ENCODE measurements at regions not wholly inside any gene's neighbourhood (a gene's known extent, or its start where the extent isn't known, plus 50 kb on each side); places are given as distances from the start of the nearest gene placed in this dataset.

DNA sequence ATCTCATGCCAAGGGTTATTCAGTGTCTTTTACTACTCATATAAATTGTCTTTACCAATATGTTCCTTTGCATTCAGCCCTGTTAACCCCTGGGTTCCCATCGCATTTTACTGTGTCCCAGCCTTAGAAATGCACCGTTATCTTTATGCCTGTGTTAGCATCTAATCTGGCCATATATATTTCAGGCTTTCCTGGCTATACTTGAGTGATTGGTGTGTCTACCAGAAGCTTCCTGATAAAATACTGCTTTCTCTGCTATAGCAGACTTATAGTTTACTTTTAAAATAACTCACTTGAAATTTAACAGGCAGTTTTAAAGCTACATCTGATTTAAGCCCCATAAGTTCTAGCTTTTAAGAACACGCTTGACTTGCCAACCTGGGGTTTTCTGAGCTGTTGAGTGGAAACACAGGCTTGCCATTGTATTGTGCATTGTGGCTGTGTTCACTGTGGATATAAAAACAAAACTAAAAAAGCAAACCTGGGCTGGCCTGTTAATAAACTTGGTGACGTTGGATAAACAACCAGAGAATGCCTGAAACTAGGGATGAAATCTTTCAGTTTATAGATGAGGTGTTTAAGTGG, 185.3 kb upstream of the TAPT1 start:
- Histone ChIP-seq H2BK20ac (ENCODE audit: low read length) (no peak overlapping the region), H3K23me2 (ENCODE audit: low read depth, low read length) (no peaks in the 10 kb centered on the region), H2BK15ac (ENCODE audit: low read length) (no peak overlapping the region), H2BK12ac (ENCODE audit: low read depth, low read length) (no peak overlapping the region), H3K23ac (ENCODE audit: insufficient read length) (no peak overlapping the region), H3K27ac (ENCODE audit: low read depth, low read length) (no peak overlapping the region), H3K18ac (ENCODE audit: extremely low read depth, low read length) (no peak overlapping the region), H4K91ac (replicated peaks; ENCODE audit: insufficient read length, low read length) (no peak overlapping the region), H3K79me2 (ENCODE audit: control insufficient read depth in 1 of 2, insufficient read depth in 2 of 2, low read length in 2 of 2) (no peaks in the 10 kb centered on the region), H3K4me3 (ENCODE audit: extremely low read depth in 1 of 4, insufficient read depth in 2 of 4, low read depth in 3 of 4, low read length in 4 of 4) (no peak overlapping the region), H3K56ac (replicated peaks; ENCODE audit: insufficient read length, low read depth, low read length) (no peak overlapping the region), H4K20me1 (replicated peaks in 1 of 2; ENCODE audit: control insufficient read depth in 1 of 2, insufficient read depth in 2 of 2, low read length in 2 of 2) (no peaks in the 10 kb centered on the region), H3K79me1 (ENCODE audit: low read depth, low read length) (no peaks in the 10 kb centered on the region), H2AFZ (ENCODE audit: low read length) (no peak overlapping the region), H3K27me3 (replicated peaks in 1 of 4; ENCODE audit: control insufficient read depth in 3 of 4, extremely low read depth in 1 of 4, insufficient read depth in 3 of 4, low read length in 3 of 4) (peaks cover 0 to 1% (median 0%) of the 10 kb centered on the region in 4 experiments; a peak in 1 of 7 replicates), H3K4me1 (replicated peaks in 1 of 4; ENCODE audit: control insufficient read depth in 3 of 4, insufficient read depth in 4 of 4, low read length in 3 of 4) (no peaks in the 10 kb centered on the region), H4K5ac (ENCODE audit: insufficient read length, low read depth, low read length) (no peak overlapping the region), H3K9me3 (ENCODE audit: insufficient read depth in 2 of 2, low read depth in 1 of 2, low read length in 1 of 2) (peaks cover 4 to 10% of the 10 kb centered on the region in 2 experiments; a peak in 3 of 4 replicates), H4K8ac (ENCODE audit: extremely low read depth, insufficient read depth, low read length) (no peak overlapping the region), H3K9ac (replicated peaks in 1 of 4; ENCODE audit: extremely low read depth in 1 of 4, low read depth in 3 of 4, low read length in 3 of 4) (no peak overlapping the region), H2BK120ac (replicated peaks; ENCODE audit: low read depth, low read length) (no peak overlapping the region), H3K4me2 (ENCODE audit: insufficient read depth in 1 of 2, low read depth in 2 of 2, low read length in 2 of 2) (no peak overlapping the region), H3K4ac (replicated peaks; ENCODE audit: insufficient read length, low read depth, low read length) (no peak overlapping the region), H2AK5ac (ENCODE audit: low read depth, low read length) (no peak overlapping the region), H2BK5ac (ENCODE audit: low read depth, low read length) (no peak overlapping the region), H3K36me3 (ENCODE audit: control insufficient read depth in 2 of 4, insufficient read depth in 4 of 4, low read length in 3 of 4) (no peaks in the 10 kb centered on the region), H3K14ac (ENCODE audit: insufficient read length) (no peak overlapping the region)
- DNase-seq (ENCODE audit: low read depth in 1 of 2, low spot score in 2 of 2) (no peak), FAIRE-seq (no peak)
- WGBS, 2 experiments (ENCODE audit: extremely low coverage in 1 of 2, insufficient coverage in 1 of 2, insufficient read length in 1 of 2, insufficient replicate concordance in 2 of 2, low coverage in 1 of 2, low lambda C conversion rate in 2 of 2, missing lambda C conversion rate in 1 of 2): 86% methylated on average over 4 of the region's 4 CpGs; no CpG with 5 or more reads in 1 of the 2 experiments
- ChIA-PET POLR2A (ENCODE audit: partially characterized antibody) (no interaction called here), CTCF (ENCODE audit: partially characterized antibody) (interaction anchor here (0.6 to 1.0 kb wide), 4 partner anchors 13 to 449 kb away, joined by 3 to 4 read pairs (median 3); no protein-coding TSS in a partner anchor)
- TF ChIP-seq, protein P1, sequence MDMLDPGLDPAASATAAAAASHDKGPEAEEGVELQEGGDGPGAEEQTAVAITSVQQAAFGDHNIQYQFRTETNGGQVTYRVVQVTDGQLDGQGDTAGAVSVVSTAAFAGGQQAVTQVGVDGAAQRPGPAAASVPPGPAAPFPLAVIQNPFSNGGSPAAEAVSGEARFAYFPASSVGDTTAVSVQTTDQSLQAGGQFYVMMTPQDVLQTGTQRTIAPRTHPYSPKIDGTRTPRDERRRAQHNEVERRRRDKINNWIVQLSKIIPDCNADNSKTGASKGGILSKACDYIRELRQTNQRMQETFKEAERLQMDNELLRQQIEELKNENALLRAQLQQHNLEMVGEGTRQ (IDR thresholded peaks at IDR 0.05; ENCODE audit: low read length): no peak
- TF ChIP-seq EP300 (IDR thresholded peaks at IDR 0.05; ENCODE audit: borderline replicate concordance in 1 of 2, low read depth in 2 of 2, low read length in 2 of 2) (no peak), GABPA (IDR thresholded peaks at IDR 0.05; ENCODE audit: borderline replicate concordance, insufficient read depth, low read length) (no peak), EZH2 (IDR thresholded peaks at IDR 0.05; ENCODE audit: low read depth, low read length, severe bottlenecking) (no peak), SRF (IDR thresholded peaks at IDR 0.05; ENCODE audit: low read depth, low read length) (no peak), POU5F1 (IDR thresholded peaks at IDR 0.05; ENCODE audit: low read depth, low read length) (no peak), CBX8 (IDR thresholded peaks at IDR 0.05; ENCODE audit: borderline replicate concordance, low read depth, low read length) (no peak), SIN3A (conservative IDR thresholded peaks at IDR 0.05 in 1 of 2, IDR thresholded peaks at IDR 0.05 in 1 of 2; ENCODE audit: low read depth in 1 of 2, low read length in 2 of 2) (no peak), JUND (IDR thresholded peaks at IDR 0.05; ENCODE audit: low read length) (no peak), SIX5 (IDR thresholded peaks at IDR 0.05; ENCODE audit: low read depth, low read length) (no peak), TAF1 (IDR thresholded peaks at IDR 0.05; ENCODE audit: low read depth, low read length) (no peak), SAP30 (IDR thresholded peaks at IDR 0.05; ENCODE audit: insufficient read depth, insufficient replicate concordance, low read length) (no peak)
